ENCODE measurements at regions not wholly inside any gene's neighbourhood (a gene's known extent, or its start where the extent isn't known, plus 50 kb on each side); places are given as distances from the start of the nearest gene placed in this dataset.

- CTCF ChIA-PET = no interaction called here
- Mint-ChIP-seq H3K9me3 (peaks cover 0 to 8% (median 2%) of the 10 kb centered on the region in 11 donors), H3K36me3 (no peaks in the 10 kb centered on the region), H3K27ac (no peak overlapping the region), H3K4me1 (no peaks in the 10 kb centered on the region), H3K4me3 (no peak overlapping the region), H3K27me3 (no peaks in the 10 kb centered on the region)
- DNase-seq (no peak), ATAC-seq (no peak)
- no peak overlapping the region for H3K27ac ChIP-seq (ENCODE audit: low read depth, low read length)
- no peaks in the 10 kb centered on the region for H3K36me3 ChIP-seq (ENCODE audit: control insufficient read depth in 2 of 3, insufficient read depth in 3 of 3, low read length in 3 of 3)
- intact Hi-C loops (cut with micrococcal nuclease) = no loop called here
- no peaks in the 10 kb centered on the region for H3K9me3 ChIP-seq (ENCODE audit: control insufficient read depth in 2 of 3, low read length in 3 of 3)
- H3K4me1 ChIP-seq (ENCODE audit: control insufficient read depth in 2 of 2, insufficient read depth in 2 of 2, low read length in 2 of 2) = no peaks in the 10 kb centered on the region
- POLR2A ChIA-PET = no interaction called here
- H3K4me3 ChIP-seq (ENCODE audit: low read length) = no peak overlapping the region
- no peaks in the 10 kb centered on the region for H3K27me3 ChIP-seq (ENCODE audit: control insufficient read depth in 2 of 2, insufficient read depth in 2 of 2, low read length in 2 of 2)
Observed at GRCh38 chr5:167152561-167152960, 1138.9 kb upstream of the WWC1 start.

- H3K4me1 ChIP-seq (ENCODE audit: control insufficient read depth in 2 of 2, insufficient read depth in 2 of 2, low read length in 2 of 2) = no peaks in the 10 kb centered on the region
- H3K27me3 ChIP-seq (ENCODE audit: control insufficient read depth in 2 of 2, insufficient read depth in 2 of 2, low read length in 2 of 2) = no peaks in the 10 kb centered on the region
- Mint-ChIP-seq H3K4me3 (no peak overlapping the region), H3K4me1 (peaks cover 0 to 3% (median 0%) of the 10 kb centered on the region in 7 donors), H3K9me3 (peaks cover 0 to 9% (median 3%) of the 10 kb centered on the region in 11 donors), H3K27ac (no peak overlapping the region), H3K27me3 (no peaks in the 10 kb centered on the region), H3K36me3 (no peaks in the 10 kb centered on the region)
- DNase-seq (no peak), ATAC-seq (no peak)
- H3K36me3 ChIP-seq (ENCODE audit: control insufficient read depth in 2 of 3, insufficient read depth in 3 of 3, low read length in 3 of 3) = no peaks in the 10 kb centered on the region
- H3K27ac ChIP-seq (ENCODE audit: low read depth, low read length) = no peak overlapping the region
- no peaks in the 10 kb centered on the region for H3K9me3 ChIP-seq (ENCODE audit: control insufficient read depth in 2 of 3, low read length in 3 of 3)
- intact Hi-C loops (cut with micrococcal nuclease) = no loop called here
- POLR2A ChIA-PET = no interaction called here
- CTCF ChIA-PET = no interaction called here
- H3K4me3 ChIP-seq (ENCODE audit: low read length) = no peak overlapping the region
Observed at GRCh38 chr5:167155387-167156005, 1135.9 kb upstream of the WWC1 start.

DNA sequence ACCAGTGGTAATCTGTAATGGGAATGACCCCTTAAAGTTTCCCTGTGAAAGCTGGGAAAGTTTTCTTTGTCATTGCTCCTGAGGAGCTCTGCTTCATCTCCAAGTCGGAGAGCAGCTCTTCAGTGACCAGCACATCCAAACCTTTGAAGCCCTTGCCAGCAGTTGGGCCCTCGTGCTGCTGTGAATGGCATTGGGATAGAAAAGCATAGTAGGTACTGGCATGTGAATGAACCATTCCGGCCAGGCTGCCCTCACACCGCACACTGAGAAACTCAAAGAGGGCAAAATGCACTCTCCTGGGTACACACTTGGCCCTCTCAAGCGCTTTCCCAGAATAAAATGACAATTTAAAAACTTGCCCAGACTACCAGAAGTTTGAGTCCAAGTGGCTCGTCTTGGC is 1135.0 kb upstream of the WWC1 start:
- ATAC-seq (no peak), DNase-seq (no peak)
- intact Hi-C loops (cut with micrococcal nuclease) = no loop called here
- Histone ChIP-seq H3K27ac (ENCODE audit: low read depth, low read length) (no peak overlapping the region), H3K36me3 (ENCODE audit: control insufficient read depth in 2 of 3, insufficient read depth in 3 of 3, low read length in 3 of 3) (no peaks in the 10 kb centered on the region), H3K4me1 (ENCODE audit: control insufficient read depth in 2 of 2, insufficient read depth in 2 of 2, low read length in 2 of 2) (no peaks in the 10 kb centered on the region), H3K4me3 (ENCODE audit: low read length) (no peak overlapping the region), H3K9me3 (ENCODE audit: control insufficient read depth in 2 of 3, low read length in 3 of 3) (no peaks in the 10 kb centered on the region), H3K27me3 (ENCODE audit: control insufficient read depth in 2 of 2, insufficient read depth in 2 of 2, low read length in 2 of 2) (no peaks in the 10 kb centered on the region)
- Mint-ChIP-seq H3K4me3 (no peak overlapping the region), H3K9me3 (peaks cover 0 to 10% (median 3%) of the 10 kb centered on the region in 11 donors), H3K27ac (no peak overlapping the region), H3K27me3 (no peaks in the 10 kb centered on the region), H3K4me1 (peaks cover 0 to 3% (median 0%) of the 10 kb centered on the region in 7 donors), H3K36me3 (no peaks in the 10 kb centered on the region)
- ChIA-PET CTCF (no interaction called here), POLR2A (no interaction called here)

DNA sequence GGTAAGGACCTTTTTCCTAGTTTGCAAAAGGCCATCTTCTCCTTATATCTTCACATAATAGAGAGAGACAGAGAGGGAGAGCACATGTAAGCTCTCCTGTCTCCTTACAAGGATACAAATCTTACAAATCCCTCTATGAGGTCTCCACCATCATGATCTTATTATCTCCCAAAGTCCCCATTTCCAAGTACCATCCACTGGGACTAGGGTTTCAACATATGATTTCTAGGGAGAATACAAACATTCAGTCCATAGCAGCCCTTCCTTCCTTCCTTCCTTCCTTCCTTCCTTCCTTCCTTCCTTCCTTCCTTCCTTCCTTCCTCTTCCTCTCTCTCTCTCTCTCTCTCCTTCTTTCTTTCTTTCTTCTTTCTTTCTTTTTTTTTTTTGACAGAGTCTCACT is 1132.9 kb upstream of the WWC1 start:
- H3K36me3 Mint-ChIP-seq = no peaks in the 10 kb centered on the region
- ChIA-PET POLR2A (no interaction called here), CTCF (no interaction called here)
- H3K27ac Mint-ChIP-seq = no peak overlapping the region
- H3K27me3 Mint-ChIP-seq = no peaks in the 10 kb centered on the region
- Histone ChIP-seq H3K9me3 (ENCODE audit: control insufficient read depth in 2 of 3, low read length in 3 of 3) (no peaks in the 10 kb centered on the region), H3K27me3 (ENCODE audit: control insufficient read depth in 2 of 2, insufficient read depth in 2 of 2, low read length in 2 of 2) (no peaks in the 10 kb centered on the region), H3K36me3 (ENCODE audit: control insufficient read depth in 2 of 3, insufficient read depth in 3 of 3, low read length in 3 of 3) (no peaks in the 10 kb centered on the region), H3K27ac (ENCODE audit: low read depth, low read length) (no peak overlapping the region), H3K4me3 (ENCODE audit: low read length) (no peak overlapping the region), H3K4me1 (ENCODE audit: control insufficient read depth in 2 of 2, insufficient read depth in 2 of 2, low read length in 2 of 2) (no peaks in the 10 kb centered on the region)
- no peak for DNase-seq
- peaks cover 0 to 11% (median 2%) of the 10 kb centered on the region in 11 donors for H3K9me3 Mint-ChIP-seq
- peaks cover 0 to 3% (median 0%) of the 10 kb centered on the region in 7 donors for H3K4me1 Mint-ChIP-seq
- no peak for ATAC-seq
- no peak overlapping the region for H3K4me3 Mint-ChIP-seq
- intact Hi-C loops (cut with micrococcal nuclease) = no loop called here

DNA sequence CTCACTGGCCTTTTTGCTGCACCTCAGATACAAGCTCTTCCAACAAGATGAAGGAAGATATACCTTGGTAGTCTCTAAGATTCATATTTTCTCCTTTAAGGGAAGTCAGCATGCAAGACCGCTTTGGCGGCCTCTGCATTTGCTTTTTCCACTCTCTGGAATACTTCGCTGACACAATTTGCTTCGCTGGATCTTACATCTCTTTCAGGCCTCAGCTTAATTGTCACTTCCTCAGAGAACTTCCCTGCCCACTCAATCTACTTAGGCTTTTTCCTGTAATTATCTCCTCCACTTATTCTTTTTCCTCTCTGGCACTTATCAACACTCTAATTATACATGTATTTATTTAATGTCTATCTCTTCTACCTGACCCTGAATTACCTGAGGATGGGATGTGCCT is 1131.1 kb upstream of the WWC1 start:
- H3K27me3 Mint-ChIP-seq = no peaks in the 10 kb centered on the region

GRCh38 chr5:167166696-167167095 is 1124.7 kb upstream of the WWC1 start:
- CTCF ChIA-PET = no interaction called here
- H3K4me1 ChIP-seq (ENCODE audit: control insufficient read depth in 2 of 2, insufficient read depth in 2 of 2, low read length in 2 of 2) = no peaks in the 10 kb centered on the region
- POLR2A ChIA-PET = no interaction called here
- no peak overlapping the region for H3K27ac ChIP-seq (ENCODE audit: low read depth, low read length)
- H3K9me3 ChIP-seq (ENCODE audit: control insufficient read depth in 2 of 3, low read length in 3 of 3) = no peaks in the 10 kb centered on the region
- no peaks in the 10 kb centered on the region for H3K4me1 Mint-ChIP-seq
- H3K4me3 Mint-ChIP-seq = no peak overlapping the region
- H3K27ac Mint-ChIP-seq = no peak overlapping the region
- H3K36me3 Mint-ChIP-seq = no peaks in the 10 kb centered on the region
- no peaks in the 10 kb centered on the region for H3K27me3 Mint-ChIP-seq
- H3K36me3 ChIP-seq (ENCODE audit: control insufficient read depth in 2 of 3, insufficient read depth in 3 of 3, low read length in 3 of 3) = no peaks in the 10 kb centered on the region
- intact Hi-C loops (cut with micrococcal nuclease) = no loop called here
- DNase-seq = no peak
- H3K9me3 Mint-ChIP-seq = peaks cover 0 to 17% (median 4%) of the 10 kb centered on the region in 11 donors
- ATAC-seq = no peak
- H3K4me3 ChIP-seq (ENCODE audit: low read length) = no peak overlapping the region
- H3K27me3 ChIP-seq (ENCODE audit: control insufficient read depth in 2 of 2, insufficient read depth in 2 of 2, low read length in 2 of 2) = no peaks in the 10 kb centered on the region

More for the DNA sequence above, 1131.1 kb upstream of the WWC1 start:
- intact Hi-C loops (cut with micrococcal nuclease) = no loop called here
- Mint-ChIP-seq H3K27ac (no peak overlapping the region), H3K36me3 (no peaks in the 10 kb centered on the region), H3K4me1 (peaks cover 0 to 3% (median 0%) of the 10 kb centered on the region in 7 donors), H3K4me3 (no peak overlapping the region), H3K9me3 (peaks cover 0 to 11% (median 2%) of the 10 kb centered on the region in 11 donors)
- Histone ChIP-seq H3K27me3 (ENCODE audit: control insufficient read depth in 2 of 2, insufficient read depth in 2 of 2, low read length in 2 of 2) (no peaks in the 10 kb centered on the region), H3K4me3 (ENCODE audit: low read length) (no peak overlapping the region), H3K4me1 (ENCODE audit: control insufficient read depth in 2 of 2, insufficient read depth in 2 of 2, low read length in 2 of 2) (no peaks in the 10 kb centered on the region), H3K27ac (ENCODE audit: low read depth, low read length) (no peak overlapping the region), H3K9me3 (ENCODE audit: control insufficient read depth in 2 of 3, low read length in 3 of 3) (no peaks in the 10 kb centered on the region), H3K36me3 (ENCODE audit: control insufficient read depth in 2 of 3, insufficient read depth in 3 of 3, low read length in 3 of 3) (no peaks in the 10 kb centered on the region)
- no peak for DNase-seq
- POLR2A ChIA-PET = no interaction called here
- CTCF ChIA-PET = no interaction called here
- ATAC-seq = no peak

GRCh38 chr5:167167191-167167795 is 1124.2 kb upstream of the WWC1 start:
- ATAC-seq (no peak), DNase-seq (no peak)
- Histone ChIP-seq H3K4me3 (ENCODE audit: low read length) (no peak overlapping the region), H3K36me3 (ENCODE audit: control insufficient read depth in 2 of 3, insufficient read depth in 3 of 3, low read length in 3 of 3) (no peaks in the 10 kb centered on the region), H3K9me3 (ENCODE audit: control insufficient read depth in 2 of 3, low read length in 3 of 3) (no peaks in the 10 kb centered on the region), H3K27me3 (ENCODE audit: control insufficient read depth in 2 of 2, insufficient read depth in 2 of 2, low read length in 2 of 2) (no peaks in the 10 kb centered on the region), H3K27ac (ENCODE audit: low read depth, low read length) (no peak overlapping the region), H3K4me1 (ENCODE audit: control insufficient read depth in 2 of 2, insufficient read depth in 2 of 2, low read length in 2 of 2) (no peaks in the 10 kb centered on the region)
- H3K27me3 Mint-ChIP-seq = no peaks in the 10 kb centered on the region
- H3K9me3 Mint-ChIP-seq = peaks cover 0 to 20% (median 4%) of the 10 kb centered on the region in 11 donors
- H3K36me3 Mint-ChIP-seq = no peaks in the 10 kb centered on the region
- ChIA-PET POLR2A (no interaction called here), CTCF (no interaction called here)
- no peak overlapping the region for H3K27ac Mint-ChIP-seq
- intact Hi-C loops (cut with micrococcal nuclease) = no loop called here
- H3K4me1 Mint-ChIP-seq = no peaks in the 10 kb centered on the region
- H3K4me3 Mint-ChIP-seq = no peak overlapping the region

All from naive thymus-derived CD4-positive, alpha-beta T cell (primary cell).